UCSD-AML1 (cell line): ENCODE measurements at regions not wholly inside any gene's neighbourhood (a gene's known extent, or its start where the extent isn't known, plus 50 kb on each side); places are given as distances from the start of the nearest gene placed in this dataset.
"Not testable (repeated sequence)": the region's sequence is repeated elsewhere in the genome, so short reads cannot be mapped to it uniquely, and the experiment has no call there.

Experiments used
- DNase-seq: peaks from one replicate; lab custom pipeline; 2025; ENCODE audit not compliant: unreplicated experiment; lab: John Stamatoyannopoulos, UW

GRCh38 chr4:81606801-81607501, 135.2 kb upstream of the RASGEF1B start:
- peak; percentile 35 for DNase-seq

GRCh38 chr4:81606166-81606565, 134.5 kb upstream of the RASGEF1B start:
- DNase-seq = no peak

- DNase-seq = no peak
Measured at GRCh38 chr4:81605271-81605670, 133.6 kb upstream of the RASGEF1B start.

GRCh38 chr4:81604683-81605218, 133.0 kb upstream of the RASGEF1B start:
- no peak for DNase-seq

- DNase-seq = no peak
Measured at GRCh38 chr4:81602854-81603253, 131.1 kb upstream of the RASGEF1B start.

- DNase-seq = no peak
Measured at GRCh38 chr4:81601358-81601694, 129.6 kb upstream of the RASGEF1B start.

GRCh38 chr4:81600520-81601357, 129.0 kb upstream of the RASGEF1B start:
- peak; percentile 11 for DNase-seq

GRCh38 chr4:81599742-81600380, 128.2 kb upstream of the RASGEF1B start:
- DNase-seq = no peak

- DNase-seq = no peak
Measured at GRCh38 chr4:81595798-81596610, 124.3 kb upstream of the RASGEF1B start.

GRCh38 chr4:81595287-81595686, 123.6 kb upstream of the RASGEF1B start:
- no peak for DNase-seq

- DNase-seq = no peak
Measured at GRCh38 chr4:81594490-81595159, 122.9 kb upstream of the RASGEF1B start.

GRCh38 chr4:81592701-81593100, 121.0 kb upstream of the RASGEF1B start:
- DNase-seq = no peak

- no peak for DNase-seq
Measured at GRCh38 chr4:81590596-81590995, 118.9 kb upstream of the RASGEF1B start.

GRCh38 chr4:81589262-81589661, 117.6 kb upstream of the RASGEF1B start:
- DNase-seq = no peak

- no peak for DNase-seq
Measured at GRCh38 chr4:81586706-81587105, 115.0 kb upstream of the RASGEF1B start.

- not testable (repeated sequence) for DNase-seq
Measured at GRCh38 chr4:81580994-81581374, 109.3 kb upstream of the RASGEF1B start.

GRCh38 chr4:81580346-81580993, 108.8 kb upstream of the RASGEF1B start:
- DNase-seq = no peak

GRCh38 chr4:81577392-81577791, 105.7 kb upstream of the RASGEF1B start:
- no peak for DNase-seq

- no peak for DNase-seq
Measured at GRCh38 chr4:81574991-81575390, 103.3 kb upstream of the RASGEF1B start.

GRCh38 chr4:81573840-81574239, 102.1 kb upstream of the RASGEF1B start:
- DNase-seq = no peak
